Activated CD4-positive, alpha-beta T cell treated with anti-CD3 and anti-CD28 coated beads, Interleukin-2, amount 10 ng/mL, durations not matched to agents 24 days and 14 days (primary cell): ENCODE measurements at regions not wholly inside any gene's neighbourhood (a gene's known extent, or its start where the extent isn't known, plus 50 kb on each side); places are given as distances from the start of the nearest gene placed in this dataset.

Experiments used
- DNase-seq: peaks from one replicate; pipeline ENCODE4 v3.0.0; 2022
- H3K27ac Mint-ChIP-seq: one replicate; pipeline ENCODE4 v1.8.0; 2022; ENCODE audit warnings: mild to moderate bottlenecking, mixed read lengths
- H3K27me3 Mint-ChIP-seq: one replicate; pipeline ENCODE4 v1.8.0; 2022; ENCODE audit warnings: mixed read lengths
- H3K36me3 Mint-ChIP-seq: one replicate; pipeline ENCODE4 v1.8.0; 2022; ENCODE audit warnings: low read depth, mild to moderate bottlenecking, mixed read lengths
- H3K4me1 Mint-ChIP-seq: one replicate; pipeline ENCODE4 v1.8.0; 2021; ENCODE audit warnings: mixed read lengths
- H3K4me3 Mint-ChIP-seq: one replicate; pipeline ENCODE4 v1.8.0; 2022; ENCODE audit warnings: mild to moderate bottlenecking, moderate library complexity, mixed read lengths
- H3K9me3 Mint-ChIP-seq: one replicate; pipeline ENCODE4 v1.8.0; 2021; ENCODE audit warnings: mixed read lengths
- intact Hi-C: fragments of 100-400 bp; cut with micrococcal nuclease; formaldehyde crosslinking; loops from one replicate; pipeline ENCODE4 v1.15.1; 2023

- no peaks in the 10 kb centered on the region for H3K4me1 Mint-ChIP-seq
- H3K4me3 Mint-ChIP-seq: no peak overlapping the region
- intact Hi-C loops: no loop called here
- H3K9me3 Mint-ChIP-seq: no peaks in the 10 kb centered on the region
- DNase-seq: no peak
- H3K27me3 Mint-ChIP-seq: no peaks in the 10 kb centered on the region
- H3K27ac Mint-ChIP-seq: no peak overlapping the region
- H3K36me3 Mint-ChIP-seq: no peaks in the 10 kb centered on the region
These were observed 492.4 kb upstream of the NFIA start for GRCh38 chr1:60589916-60590315.

GRCh38 chr1:60589046-60589748 is 493.2 kb upstream of the NFIA start:
- Mint-ChIP-seq H3K27ac (no peak overlapping the region), H3K36me3 (no peaks in the 10 kb centered on the region), H3K4me3 (no peak overlapping the region), H3K4me1 (no peaks in the 10 kb centered on the region), H3K27me3 (no peaks in the 10 kb centered on the region), H3K9me3 (peaks cover under 1% of the 10 kb centered on the region)
- intact Hi-C loops: no loop called here
- DNase-seq: no peak

GRCh38 chr1:60584371-60584770 is 498.0 kb upstream of the NFIA start:
- Mint-ChIP-seq H3K27me3 (no peaks in the 10 kb centered on the region), H3K9me3 (peaks cover 12% of the 10 kb centered on the region), H3K27ac (no peak overlapping the region), H3K36me3 (no peaks in the 10 kb centered on the region), H3K4me1 (no peaks in the 10 kb centered on the region), H3K4me3 (no peak overlapping the region)
- intact Hi-C loops: no loop called here
- no peak for DNase-seq

GRCh38 chr1:60583696-60584095 is 498.7 kb upstream of the NFIA start:
- Mint-ChIP-seq H3K27ac (no peak overlapping the region), H3K36me3 (no peaks in the 10 kb centered on the region), H3K27me3 (no peaks in the 10 kb centered on the region), H3K9me3 (peaks cover 12% of the 10 kb centered on the region), H3K4me3 (no peak overlapping the region), H3K4me1 (no peaks in the 10 kb centered on the region)
- intact Hi-C loops: no loop called here
- DNase-seq: no peak

- no peaks in the 10 kb centered on the region for H3K27me3 Mint-ChIP-seq
- H3K9me3 Mint-ChIP-seq: peaks cover 12% of the 10 kb centered on the region
- H3K4me3 Mint-ChIP-seq: no peak overlapping the region
- no peaks in the 10 kb centered on the region for H3K36me3 Mint-ChIP-seq
- H3K27ac Mint-ChIP-seq: no peak overlapping the region
- DNase-seq: no peak
- intact Hi-C loops: no loop called here
- no peaks in the 10 kb centered on the region for H3K4me1 Mint-ChIP-seq
These were observed 500.7 kb upstream of the NFIA start for GRCh38 chr1:60581455-60582220.

- Mint-ChIP-seq H3K9me3 (no peaks in the 10 kb centered on the region), H3K27ac (no peak overlapping the region), H3K4me1 (no peaks in the 10 kb centered on the region), H3K36me3 (no peaks in the 10 kb centered on the region), H3K27me3 (no peaks in the 10 kb centered on the region), H3K4me3 (no peak overlapping the region)
- no peak for DNase-seq
- intact Hi-C loops: no loop called here
These were observed 503.5 kb upstream of the C1orf87 start for GRCh38 chr1:60577029-60577428.

GRCh38 chr1:60575326-60575977 is 501.9 kb upstream of the C1orf87 start:
- H3K27me3 Mint-ChIP-seq: no peaks in the 10 kb centered on the region

GRCh38 chr1:60573726-60574409 is 500.3 kb upstream of the C1orf87 start:
- Mint-ChIP-seq H3K36me3 (no peaks in the 10 kb centered on the region), H3K4me3 (no peak overlapping the region), H3K27me3 (no peaks in the 10 kb centered on the region), H3K4me1 (no peaks in the 10 kb centered on the region), H3K27ac (no peak overlapping the region), H3K9me3 (no peaks in the 10 kb centered on the region)
- no peak for DNase-seq
- intact Hi-C loops: no loop called here

More at GRCh38 chr1:60575326-60575977, 501.9 kb upstream of the C1orf87 start:
- Mint-ChIP-seq H3K36me3 (no peaks in the 10 kb centered on the region), H3K9me3 (no peaks in the 10 kb centered on the region), H3K4me3 (no peak overlapping the region), H3K4me1 (no peaks in the 10 kb centered on the region), H3K27ac (no peak overlapping the region)
- intact Hi-C loops: no loop called here
- DNase-seq: no peak

- intact Hi-C loops: no loop called here
- Mint-ChIP-seq H3K27ac (no peak overlapping the region), H3K4me1 (no peaks in the 10 kb centered on the region), H3K9me3 (no peaks in the 10 kb centered on the region), H3K4me3 (no peak overlapping the region), H3K36me3 (no peaks in the 10 kb centered on the region), H3K27me3 (no peaks in the 10 kb centered on the region)
- DNase-seq: no peak
These were observed 499.6 kb upstream of the C1orf87 start for GRCh38 chr1:60573121-60573520.

GRCh38 chr1:60572378-60572777 is 498.8 kb upstream of the C1orf87 start:
- H3K27me3 Mint-ChIP-seq: no peaks in the 10 kb centered on the region
- H3K36me3 Mint-ChIP-seq: no peaks in the 10 kb centered on the region

GRCh38 chr1:60571811-60572210 is 498.2 kb upstream of the C1orf87 start:
- intact Hi-C loops: no loop called here
- Mint-ChIP-seq H3K36me3 (no peaks in the 10 kb centered on the region), H3K4me3 (no peak overlapping the region), H3K27me3 (no peaks in the 10 kb centered on the region), H3K9me3 (no peaks in the 10 kb centered on the region), H3K4me1 (no peaks in the 10 kb centered on the region), H3K27ac (no peak overlapping the region)
- no peak for DNase-seq

More at GRCh38 chr1:60572378-60572777, 498.8 kb upstream of the C1orf87 start:
- H3K9me3 Mint-ChIP-seq: no peaks in the 10 kb centered on the region
- H3K27ac Mint-ChIP-seq: no peak overlapping the region
- DNase-seq: no peak
- H3K4me3 Mint-ChIP-seq: no peak overlapping the region
- H3K4me1 Mint-ChIP-seq: no peaks in the 10 kb centered on the region
- intact Hi-C loops: no loop called here

GRCh38 chr1:60569189-60569588 is 495.6 kb upstream of the C1orf87 start:
- no peaks in the 10 kb centered on the region for H3K4me1 Mint-ChIP-seq
- H3K27ac Mint-ChIP-seq: no peak overlapping the region
- no peak overlapping the region for H3K4me3 Mint-ChIP-seq
- no peaks in the 10 kb centered on the region for H3K27me3 Mint-ChIP-seq
- DNase-seq: no peak
- intact Hi-C loops: no loop called here
- H3K9me3 Mint-ChIP-seq: no peaks in the 10 kb centered on the region
- H3K36me3 Mint-ChIP-seq: no peaks in the 10 kb centered on the region

- no peak overlapping the region for H3K4me3 Mint-ChIP-seq
- no peaks in the 10 kb centered on the region for H3K27me3 Mint-ChIP-seq
- H3K9me3 Mint-ChIP-seq: no peaks in the 10 kb centered on the region
- intact Hi-C loops: no loop called here
- H3K4me1 Mint-ChIP-seq: no peaks in the 10 kb centered on the region
- H3K27ac Mint-ChIP-seq: no peak overlapping the region
- DNase-seq: no peak
- no peaks in the 10 kb centered on the region for H3K36me3 Mint-ChIP-seq
These were observed 493.7 kb upstream of the C1orf87 start for GRCh38 chr1:60567256-60567655.
